CD8-positive, alpha-beta memory T cell (primary cell): ENCODE measurements at regions not wholly inside any gene's neighbourhood (a gene's known extent, or its start where the extent isn't known, plus 50 kb on each side); places are given as distances from the start of the nearest gene placed in this dataset.
"Not testable (repeated sequence)": the region's sequence is repeated elsewhere in the genome, so short reads cannot be mapped to it uniquely, and the experiment has no call there.

Source experiments
- CTCF ChIA-PET: fragments of 350-600 bp; sonication (Branson Sonifier 250); formaldehyde crosslinking; loops from one replicate; lab custom pipeline; 2021; ENCODE audit warnings: antibody characterized with exemption; lab: Charles Lee
- POLR2A ChIA-PET: fragments of 350-600 bp; sonication (Branson Sonifier 250); formaldehyde crosslinking; loops from one replicate; lab custom pipeline; 2021; ENCODE audit warnings: antibody characterized with exemption; lab: Charles Lee
- DNase-seq, 5 donors: peaks; one replicate each; pipeline versions ENCODE4 v3.0.0 to v3.0.0-alpha.2; 2020 to 2022; ENCODE audit warnings: mixed read lengths in 1 of 5
- H3K27ac ChIP-seq: one replicate; pipeline ENCODE4 v1.7.0; 2013; ENCODE audit warnings: low read depth, mild to moderate bottlenecking, low read length, moderate library complexity
- H3K27me3 ChIP-seq: 2 replicates; pipeline ENCODE4 v1.7.0; 2013; ENCODE audit warnings: low read length, mild to moderate bottlenecking; ENCODE audit not compliant: insufficient read depth, poor library complexity, severe bottlenecking
- H3K36me3 ChIP-seq: 2 replicates; pipeline ENCODE4 v1.7.0; 2013; ENCODE audit warnings: mild to moderate bottlenecking, low read length, moderate library complexity; ENCODE audit not compliant: insufficient read depth
- H3K4me1 ChIP-seq: 2 replicates; pipeline ENCODE4 v1.7.0; 2013; ENCODE audit warnings: mild to moderate bottlenecking, low read length, moderate library complexity; ENCODE audit not compliant: insufficient read depth
- H3K4me3 ChIP-seq: 2 replicates; pipeline ENCODE4 v1.7.0; 2013; ENCODE audit warnings: mild to moderate bottlenecking, low read length
- H3K9me3 ChIP-seq: 2 replicates; pipeline ENCODE4 v1.7.0; 2013; ENCODE audit warnings: mild to moderate bottlenecking, low read length
- H3K27ac Mint-ChIP-seq, 8 donors: one replicate each; pipeline ENCODE4 v1.8.0; 2020 to 2021; ENCODE audit warnings: mixed read lengths in 8 of 8, mild to moderate bottlenecking in 6 of 8, inconsistent platforms in 3 of 8, moderate library complexity in 3 of 8
- H3K27me3 Mint-ChIP-seq, 2 donors: one replicate each; pipeline ENCODE4 v1.8.0; 2020 to 2021; ENCODE audit warnings: mixed read lengths in 2 of 2, mild to moderate bottlenecking in 1 of 2, moderate library complexity in 1 of 2
- H3K36me3 Mint-ChIP-seq, 3 donors: one replicate each; pipeline ENCODE4 v1.8.0; 2020 to 2021; ENCODE audit warnings: mixed read lengths in 3 of 3, inconsistent platforms in 1 of 3, mild to moderate bottlenecking in 1 of 3
- H3K4me1 Mint-ChIP-seq, 3 donors: one replicate each; pipeline ENCODE4 v1.8.0; 2020 to 2021; ENCODE audit warnings: mixed read lengths in 3 of 3, inconsistent platforms in 1 of 3, mild to moderate bottlenecking in 1 of 3
- H3K4me3 Mint-ChIP-seq, 7 donors: one replicate each; pipeline ENCODE4 v1.8.0; 2020 to 2021; ENCODE audit warnings: mixed read lengths in 7 of 7, mild to moderate bottlenecking in 6 of 7, moderate library complexity in 4 of 7, inconsistent platforms in 2 of 7
- H3K9me3 Mint-ChIP-seq, 5 donors: one replicate each; pipeline ENCODE4 v1.8.0; 2020 to 2022; ENCODE audit warnings: mixed read lengths in 5 of 5, mild to moderate bottlenecking in 3 of 5, moderate library complexity in 2 of 5, inconsistent platforms in 1 of 5

DNA sequence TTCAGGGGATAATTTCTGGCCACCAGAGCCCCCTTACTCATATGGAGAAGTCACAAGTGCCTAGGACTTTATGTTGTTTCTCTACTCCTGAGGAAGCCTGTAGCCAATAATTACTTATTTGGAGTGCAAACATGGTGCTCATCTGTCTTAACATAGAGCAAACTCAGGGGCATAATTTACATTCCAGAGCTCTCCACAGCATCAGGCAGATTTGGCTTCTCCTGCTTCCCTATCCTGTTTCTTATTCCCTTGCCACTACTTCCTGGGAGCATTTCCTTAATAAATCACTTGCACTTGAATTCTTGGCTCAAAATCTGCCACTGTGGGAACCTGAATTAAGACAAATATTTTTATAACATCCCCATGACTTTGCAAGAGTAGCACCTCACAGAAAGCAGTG, 960.9 kb downstream of the SOCS6 start:
- Mint-ChIP-seq H3K27me3 (no peaks in the 10 kb centered on the region), H3K4me3 (no peak overlapping the region), H3K4me1 (no peaks in the 10 kb centered on the region), H3K27ac (no peak overlapping the region), H3K9me3 (peaks cover 0 to 12% (median 7%) of the 10 kb centered on the region in 5 donors), H3K36me3 (no peaks in the 10 kb centered on the region)
- Histone ChIP-seq H3K36me3 (no peaks in the 10 kb centered on the region), H3K27ac (no peak overlapping the region), H3K4me3 (no peak overlapping the region), H3K4me1 (no peaks in the 10 kb centered on the region), H3K9me3 (no peaks in the 10 kb centered on the region), H3K27me3 (no peaks in the 10 kb centered on the region)
- DNase-seq: no peak
- POLR2A ChIA-PET: no interaction called here
- CTCF ChIA-PET: no interaction called here

DNA sequence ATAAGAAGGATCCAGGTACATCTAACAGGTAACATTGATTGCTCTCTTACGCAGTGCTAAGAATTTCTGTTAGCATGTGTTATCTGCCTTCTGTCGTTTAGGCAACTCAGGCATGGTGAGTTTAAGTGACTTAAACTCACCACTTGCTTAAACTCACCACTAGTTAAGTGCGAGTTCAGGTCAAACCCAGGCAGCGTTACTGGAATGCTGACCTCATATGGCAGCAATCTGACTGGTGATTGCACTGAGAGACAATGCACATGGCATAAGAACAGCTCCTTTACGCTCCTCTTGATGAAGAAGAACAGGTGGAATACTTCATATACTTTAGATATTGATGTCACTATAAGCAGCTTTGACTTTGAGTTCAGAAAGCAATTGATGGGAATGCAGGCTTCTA, 954.1 kb downstream of the SOCS6 start:
- H3K27me3 Mint-ChIP-seq: no peaks in the 10 kb centered on the region
- H3K27ac Mint-ChIP-seq: no peak overlapping the region
- Histone ChIP-seq H3K36me3 (no peaks in the 10 kb centered on the region), H3K9me3 (no peaks in the 10 kb centered on the region), H3K27me3 (no peaks in the 10 kb centered on the region), H3K4me1 (no peaks in the 10 kb centered on the region), H3K4me3 (no peak overlapping the region), H3K27ac (no peak overlapping the region)
- H3K4me3 Mint-ChIP-seq: no peak overlapping the region
- no peak for DNase-seq
- POLR2A ChIA-PET: no interaction called here
- peaks cover 0 to 5% (median 1%) of the 10 kb centered on the region in 5 donors for H3K9me3 Mint-ChIP-seq
- H3K36me3 Mint-ChIP-seq: no peaks in the 10 kb centered on the region
- CTCF ChIA-PET: no interaction called here
- no peaks in the 10 kb centered on the region for H3K4me1 Mint-ChIP-seq

DNA sequence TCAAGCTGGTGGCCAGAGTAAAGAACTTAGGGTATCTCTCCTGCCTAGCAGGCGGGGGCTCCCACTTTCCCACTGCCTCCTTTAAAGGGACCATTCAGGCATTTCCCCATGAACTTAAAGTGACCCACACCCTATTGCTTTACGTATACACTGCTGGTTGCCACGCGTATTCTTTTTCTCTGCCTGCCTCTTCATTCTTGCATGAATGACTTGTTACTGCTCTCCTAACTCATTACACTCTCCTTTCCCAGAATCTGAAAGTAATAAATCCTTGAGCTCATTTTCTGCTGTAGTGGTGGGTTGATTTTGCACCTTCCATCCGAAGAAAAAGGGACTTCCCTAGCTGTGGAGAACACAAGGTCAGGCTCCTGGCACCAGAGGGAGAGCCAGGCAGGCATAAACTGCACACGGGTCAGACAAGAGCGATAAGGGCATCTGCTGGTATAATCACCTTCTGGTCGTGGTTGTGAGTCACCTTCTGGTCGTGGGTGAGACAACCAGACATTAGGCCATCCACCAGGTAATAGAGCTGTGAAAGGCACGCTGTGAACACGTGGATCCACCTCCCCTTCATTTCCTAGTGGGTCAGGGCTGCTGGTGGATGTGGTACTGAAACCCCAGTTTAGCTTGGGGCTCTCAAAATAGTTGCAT, 950.3 kb downstream of the SOCS6 start:
- ChIA-PET CTCF (no interaction called here), POLR2A (no interaction called here)
- Mint-ChIP-seq H3K9me3 (peaks cover 1 to 12% (median 3%) of the 10 kb centered on the region in 5 donors), H3K27me3 (no peaks in the 10 kb centered on the region), H3K36me3 (no peaks in the 10 kb centered on the region), H3K4me1 (no peaks in the 10 kb centered on the region), H3K4me3 (no peak overlapping the region), H3K27ac (no peak overlapping the region)
- Histone ChIP-seq H3K27me3 (no peaks in the 10 kb centered on the region), H3K36me3 (no peaks in the 10 kb centered on the region), H3K27ac (no peak overlapping the region), H3K9me3 (no peaks in the 10 kb centered on the region), H3K4me3 (no peak overlapping the region), H3K4me1 (no peaks in the 10 kb centered on the region)
- no peak for DNase-seq

DNA sequence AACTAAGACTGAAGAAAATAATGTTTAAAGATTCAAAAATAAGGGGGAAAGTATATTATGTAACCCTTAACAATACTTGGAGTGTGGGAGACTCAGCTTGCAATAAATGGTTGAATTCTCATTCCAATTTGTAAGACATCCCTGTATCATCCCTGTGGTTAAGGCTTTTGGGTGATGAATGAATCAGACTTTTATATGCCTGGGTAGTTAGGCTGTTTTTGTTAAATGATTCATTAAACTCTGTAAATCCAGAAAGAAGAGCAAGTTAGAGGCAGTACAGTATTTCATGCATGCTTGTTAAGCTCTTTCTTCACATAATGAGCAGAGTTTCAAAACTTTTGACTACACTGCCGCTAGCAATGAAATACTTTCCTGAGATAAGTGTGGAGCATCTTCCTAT, 948.8 kb downstream of the SOCS6 start:
- POLR2A ChIA-PET: no interaction called here
- no peaks in the 10 kb centered on the region for H3K27me3 ChIP-seq
- Mint-ChIP-seq H3K9me3 (peaks cover 1 to 12% (median 3%) of the 10 kb centered on the region in 5 donors), H3K27me3 (no peaks in the 10 kb centered on the region), H3K36me3 (no peaks in the 10 kb centered on the region), H3K4me1 (no peaks in the 10 kb centered on the region), H3K27ac (no peak overlapping the region), H3K4me3 (no peak overlapping the region)
- no peaks in the 10 kb centered on the region for H3K36me3 ChIP-seq
- CTCF ChIA-PET: no interaction called here
- DNase-seq: no peak
- no peaks in the 10 kb centered on the region for H3K9me3 ChIP-seq
- H3K4me1 ChIP-seq: no peaks in the 10 kb centered on the region
- no peak overlapping the region for H3K4me3 ChIP-seq
- no peak overlapping the region for H3K27ac ChIP-seq

DNA sequence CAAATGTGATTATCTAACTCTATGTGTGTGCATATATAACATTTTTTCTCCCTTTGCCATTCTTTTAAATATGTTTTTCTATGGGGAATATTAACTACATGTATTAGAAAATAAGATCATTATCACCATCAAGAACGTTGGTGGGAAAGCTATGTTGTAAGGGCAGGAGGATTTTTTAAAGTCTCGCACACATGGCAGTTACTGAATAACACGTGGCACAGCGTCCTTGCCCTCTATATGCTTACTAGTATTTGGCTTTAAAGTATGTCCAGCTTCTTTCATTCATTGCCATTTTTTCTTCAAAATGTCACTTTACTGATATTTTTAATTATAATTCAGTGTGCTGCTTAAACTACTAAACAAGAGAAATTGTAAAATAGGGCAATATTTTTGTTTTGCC, 944.3 kb downstream of the SOCS6 start:
- Mint-ChIP-seq H3K4me1 (no peaks in the 10 kb centered on the region), H3K27ac (no peak overlapping the region), H3K4me3 (no peak overlapping the region), H3K36me3 (no peaks in the 10 kb centered on the region), H3K27me3 (no peaks in the 10 kb centered on the region), H3K9me3 (peaks cover 0 to 9% (median 3%) of the 10 kb centered on the region in 5 donors)
- Histone ChIP-seq H3K27me3 (no peaks in the 10 kb centered on the region), H3K27ac (no peak overlapping the region), H3K36me3 (no peaks in the 10 kb centered on the region), H3K4me3 (no peak overlapping the region), H3K4me1 (no peaks in the 10 kb centered on the region), H3K9me3 (no peaks in the 10 kb centered on the region)
- DNase-seq: no peak
- ChIA-PET POLR2A (no interaction called here), CTCF (no interaction called here)

DNA sequence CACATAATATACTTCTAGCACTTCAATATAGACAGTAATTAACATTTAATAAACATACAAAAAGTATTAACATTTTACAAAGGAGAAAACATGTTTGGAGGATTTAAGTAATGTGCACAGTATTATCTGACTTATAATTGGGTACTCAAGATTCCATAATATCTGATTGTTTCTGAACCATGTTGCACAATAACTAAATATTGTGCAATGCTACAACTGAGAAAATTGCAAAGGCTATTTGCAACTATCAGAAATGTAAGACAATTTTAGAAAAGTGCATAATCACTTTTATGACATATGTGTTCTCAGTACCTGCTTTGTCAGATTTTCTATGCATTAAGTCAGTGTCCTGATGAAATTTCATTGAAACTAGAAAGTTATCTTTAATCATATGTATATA, 934.6 kb downstream of the SOCS6 start:
- H3K4me3 ChIP-seq: no peak overlapping the region
- H3K36me3 ChIP-seq: no peaks in the 10 kb centered on the region
- Mint-ChIP-seq H3K4me1 (no peaks in the 10 kb centered on the region), H3K4me3 (no peak overlapping the region), H3K9me3 (peaks cover 0 to 17% (median 2%) of the 10 kb centered on the region in 5 donors), H3K36me3 (no peaks in the 10 kb centered on the region), H3K27me3 (no peaks in the 10 kb centered on the region), H3K27ac (no peak overlapping the region)
- no peak for DNase-seq
- H3K4me1 ChIP-seq: no peaks in the 10 kb centered on the region
- POLR2A ChIA-PET: no interaction called here
- H3K9me3 ChIP-seq: no peaks in the 10 kb centered on the region
- CTCF ChIA-PET: no interaction called here
- no peaks in the 10 kb centered on the region for H3K27me3 ChIP-seq
- H3K27ac ChIP-seq: no peak overlapping the region

DNA sequence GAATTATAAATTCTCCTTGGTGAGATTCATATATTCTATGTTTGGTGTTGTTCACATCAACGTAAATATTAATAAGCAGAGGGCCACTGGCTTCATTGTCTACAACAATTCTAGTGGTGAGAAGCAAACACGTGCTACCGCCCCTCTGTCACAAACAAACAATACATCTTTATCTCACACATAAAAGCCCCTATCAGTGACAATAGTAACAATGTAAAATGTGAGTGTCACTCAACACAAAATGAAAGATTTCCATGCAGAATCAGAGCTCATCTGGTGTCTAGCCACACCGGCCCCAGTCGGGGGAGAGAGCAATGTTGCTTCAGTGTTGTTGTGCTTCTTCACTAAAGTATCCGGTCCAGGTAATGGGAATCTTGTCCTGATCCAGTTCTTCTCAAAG, 932.6 kb downstream of the SOCS6 start:
- Histone ChIP-seq H3K9me3 (no peaks in the 10 kb centered on the region), H3K27me3 (no peaks in the 10 kb centered on the region), H3K27ac (no peak overlapping the region), H3K4me3 (no peak overlapping the region), H3K36me3 (no peaks in the 10 kb centered on the region), H3K4me1 (no peaks in the 10 kb centered on the region)
- ChIA-PET CTCF (no interaction called here), POLR2A (no interaction called here)
- Mint-ChIP-seq H3K27ac (no peak overlapping the region), H3K9me3 (peaks cover 0 to 23% (median 3%) of the 10 kb centered on the region in 5 donors), H3K4me1 (no peaks in the 10 kb centered on the region), H3K27me3 (no peaks in the 10 kb centered on the region), H3K4me3 (no peak overlapping the region), H3K36me3 (no peaks in the 10 kb centered on the region)
- no peak for DNase-seq

DNA sequence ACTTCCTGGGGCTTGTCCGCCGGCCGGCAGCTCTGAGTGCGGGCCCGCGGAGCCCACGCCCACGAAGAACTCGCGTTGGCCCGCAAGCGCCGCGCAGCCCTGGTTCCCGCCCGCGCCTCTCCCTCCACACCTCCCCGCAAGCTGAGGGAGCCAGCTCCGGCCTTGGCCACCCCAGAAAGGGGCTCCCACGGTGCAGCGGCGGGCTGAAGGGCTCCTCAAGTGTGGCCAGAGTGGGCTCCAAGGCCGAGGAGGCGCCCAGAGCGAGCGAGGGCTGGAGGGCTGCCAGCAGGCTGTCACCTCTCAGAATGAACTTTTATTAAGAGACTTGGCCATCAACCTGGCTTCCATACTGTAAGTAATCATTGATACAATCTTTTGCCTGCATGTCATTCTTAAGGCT, 923.9 kb downstream of the SOCS6 start:
- H3K27me3 Mint-ChIP-seq, CTCF ChIA-PET, H3K27ac Mint-ChIP-seq, H3K4me1 Mint-ChIP-seq, H3K27ac ChIP-seq, H3K4me3 ChIP-seq, H3K36me3 Mint-ChIP-seq, H3K27me3 ChIP-seq, H3K4me3 Mint-ChIP-seq, POLR2A ChIA-PET, H3K4me1 ChIP-seq, H3K9me3 ChIP-seq, DNase-seq, H3K36me3 ChIP-seq: not testable (repeated sequence)
- peaks cover 4 to 26% (median 9%) of the 10 kb centered on the region in 5 donors for H3K9me3 Mint-ChIP-seq

DNA sequence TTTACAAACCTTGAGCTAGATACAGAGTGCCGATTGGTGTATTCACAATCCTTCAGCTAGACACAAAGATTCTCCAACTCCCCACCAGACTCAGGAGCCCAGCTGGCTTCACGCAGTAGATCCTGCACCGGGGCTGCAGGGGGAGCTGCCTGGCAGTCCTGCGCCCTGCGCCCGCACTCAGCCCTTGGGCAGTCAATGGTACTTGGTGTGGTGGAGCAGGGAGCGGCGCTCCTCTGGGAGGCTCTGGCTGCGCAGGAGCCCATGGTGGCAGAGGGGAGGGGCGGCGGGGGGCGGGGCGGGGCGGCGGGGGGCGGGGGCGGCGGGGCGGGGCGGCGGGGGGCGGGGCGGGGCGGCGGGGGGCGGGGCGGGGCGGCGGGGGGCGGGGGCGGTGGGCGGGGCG, 923.4 kb downstream of the SOCS6 start:
- Histone ChIP-seq H3K27me3 (no peaks in the 10 kb centered on the region), H3K36me3 (no peaks in the 10 kb centered on the region), H3K27ac (no peak overlapping the region), H3K4me1 (no peaks in the 10 kb centered on the region), H3K9me3 (no peaks in the 10 kb centered on the region), H3K4me3 (no peak overlapping the region)
- no peaks in the 10 kb centered on the region for H3K36me3 Mint-ChIP-seq
- no peak for DNase-seq
- CTCF ChIA-PET: no interaction called here
- POLR2A ChIA-PET: no interaction called here
- no peaks in the 10 kb centered on the region for H3K4me1 Mint-ChIP-seq
- H3K4me3 Mint-ChIP-seq: no peak overlapping the region
- no peak overlapping the region for H3K27ac Mint-ChIP-seq
- no peaks in the 10 kb centered on the region for H3K27me3 Mint-ChIP-seq
- H3K9me3 Mint-ChIP-seq: peaks cover 4 to 25% (median 9%) of the 10 kb centered on the region in 5 donors
